HepG2 (cell line): ENCODE measurements at regions not wholly inside any gene's neighbourhood (a gene's known extent, or its start where the extent isn't known, plus 50 kb on each side); places are given as distances from the start of the nearest gene placed in this dataset.

ENCODE experiments used
- ATM ChIP-seq: fragments of 450-650 bp; IDR thresholded peaks from 2 replicates; pipeline ENCODE4 v1.7.1; 2017; ENCODE audit warnings: mild to moderate bottlenecking, borderline replicate concordance
- GATAD1 ChIP-seq: IDR thresholded peaks from 2 replicates; pipeline ENCODE4 v1.6.1; 2016; ENCODE audit warnings: missing genetic modification reagents, missing compliant biosample characterization
- HCFC1 ChIP-seq: fragments of 150-350 bp; IDR thresholded peaks from 2 replicates; pipeline ENCODE4 v1.6.1; 2014; ENCODE audit warnings: low read depth, low read length
- SOX5 ChIP-seq: IDR thresholded peaks from 2 replicates; pipeline ENCODE4 v1.6.1; 2016; ENCODE audit warnings: borderline replicate concordance
- ZBTB7A ChIP-seq: sonication (generic); formaldehyde crosslinking; IDR thresholded peaks from 2 replicates; pipeline ENCODE4 v1.8.0; 2022; ENCODE audit warnings: mild to moderate bottlenecking, missing genetic modification reagents
- ZNF263 ChIP-seq: sonication (generic); formaldehyde crosslinking; IDR thresholded peaks from 2 replicates; pipeline ENCODE4 v1.4.0; 2020; ENCODE audit warnings: missing genetic modification reagents
- ZNF512 ChIP-seq: sonication (generic); formaldehyde crosslinking; IDR thresholded peaks from 2 replicates; pipeline ENCODE4 v1.4.0; 2020; ENCODE audit warnings: mild to moderate bottlenecking, missing genetic modification reagents
- TF ChIP-seq, protein P1 (sequence below): sonication (generic); formaldehyde crosslinking; IDR thresholded peaks from 2 replicates; pipeline ENCODE4 v1.5.0; 2020; ENCODE audit warnings: mild to moderate bottlenecking, missing genetic modification reagents, moderate library complexity

- TF ChIP-seq, protein P1, sequence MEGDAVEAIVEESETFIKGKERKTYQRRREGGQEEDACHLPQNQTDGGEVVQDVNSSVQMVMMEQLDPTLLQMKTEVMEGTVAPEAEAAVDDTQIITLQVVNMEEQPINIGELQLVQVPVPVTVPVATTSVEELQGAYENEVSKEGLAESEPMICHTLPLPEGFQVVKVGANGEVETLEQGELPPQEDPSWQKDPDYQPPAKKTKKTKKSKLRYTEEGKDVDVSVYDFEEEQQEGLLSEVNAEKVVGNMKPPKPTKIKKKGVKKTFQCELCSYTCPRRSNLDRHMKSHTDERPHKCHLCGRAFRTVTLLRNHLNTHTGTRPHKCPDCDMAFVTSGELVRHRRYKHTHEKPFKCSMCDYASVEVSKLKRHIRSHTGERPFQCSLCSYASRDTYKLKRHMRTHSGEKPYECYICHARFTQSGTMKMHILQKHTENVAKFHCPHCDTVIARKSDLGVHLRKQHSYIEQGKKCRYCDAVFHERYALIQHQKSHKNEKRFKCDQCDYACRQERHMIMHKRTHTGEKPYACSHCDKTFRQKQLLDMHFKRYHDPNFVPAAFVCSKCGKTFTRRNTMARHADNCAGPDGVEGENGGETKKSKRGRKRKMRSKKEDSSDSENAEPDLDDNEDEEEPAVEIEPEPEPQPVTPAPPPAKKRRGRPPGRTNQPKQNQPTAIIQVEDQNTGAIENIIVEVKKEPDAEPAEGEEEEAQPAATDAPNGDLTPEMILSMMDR (CRISPR knock-in tag) = peak; percentile 62
- TF ChIP-seq ZNF512 (no peak), HCFC1 (no peak), ATM (no peak), SOX5 (CRISPR knock-in tag) (no peak), ZBTB7A (CRISPR knock-in tag) (no peak), GATAD1 (CRISPR knock-in tag) (no peak), ZNF263 (no peak)
Observed at GRCh38 chr16:19980632-19981265, 92.9 kb downstream of the GPR139 start.
